CD4-positive, alpha-beta T cell (primary cell): ENCODE measurements at regions not wholly inside any gene's neighbourhood (a gene's known extent, or its start where the extent isn't known, plus 50 kb on each side); places are given as distances from the start of the nearest gene placed in this dataset.

Experiments
- ATAC-seq: fragments of 200-7000 bp; cut with Tn5 transposase; one replicate; pipeline ENCODE4 v1.10.0; 2022; ENCODE audit warnings: mild to moderate bottlenecking; ENCODE audit not compliant: poor library complexity
- CTCF ChIA-PET: fragments of 350-600 bp; sonication (Branson Sonifier 250); formaldehyde crosslinking; loops from one replicate; lab custom pipeline; 2021; ENCODE audit warnings: antibody characterized with exemption, inconsistent platforms; lab: Charles Lee
- POLR2A ChIA-PET: fragments of 350-600 bp; sonication (Branson Sonifier 250); formaldehyde crosslinking; loops from one replicate; lab custom pipeline; 2021; ENCODE audit warnings: antibody characterized with exemption, inconsistent platforms; lab: Charles Lee
- DNase-seq, 14 experiments: peaks; one replicate each; pipeline ENCODE4 v3.0.0-alpha.2; 2013 to 2020; ENCODE audit warnings: mixed read lengths in 2 of 14
- H3K27ac ChIP-seq, 2 donors: one replicate each; pipeline versions ENCODE4 v1.5.1 to v1.7.0; 2013; ENCODE audit warnings: low read length in 2 of 2, low read depth in 1 of 2, mild to moderate bottlenecking in 1 of 2
- H3K27me3 ChIP-seq, 2 experiments: 1 replicate in 1 of 2; 2 replicates in 1 of 2; pipeline versions ENCODE4 v1.6.1 to v1.7.0; 2013; ENCODE audit warnings: low read length in 2 of 2, control low read depth in 1 of 2, mild to moderate bottlenecking in 1 of 2, moderate library complexity in 1 of 2; ENCODE audit not compliant: insufficient read depth in 2 of 2, control insufficient read depth in 1 of 2
- H3K36me3 ChIP-seq: one replicate; pipeline ENCODE4 v1.6.1; 2013; ENCODE audit warnings: low read length, control low read depth; ENCODE audit not compliant: insufficient read depth
- H3K4me1 ChIP-seq: one replicate; pipeline ENCODE4 v1.6.1; 2013; ENCODE audit warnings: low read length, control low read depth; ENCODE audit not compliant: insufficient read depth
- H3K4me3 ChIP-seq: one replicate; pipeline ENCODE4 v1.5.1; 2013; ENCODE audit warnings: mild to moderate bottlenecking, low read length, moderate library complexity
- H3K9me3 ChIP-seq, 2 experiments: 1 replicate in 1 of 2; 2 replicates in 1 of 2; pipeline versions ENCODE4 v1.6.1 to v1.7.0; 2013; ENCODE audit warnings: low read length in 2 of 2, mild to moderate bottlenecking in 2 of 2, control low read depth in 1 of 2, moderate library complexity in 1 of 2; ENCODE audit not compliant: control insufficient read depth in 1 of 2, insufficient read depth in 1 of 2
- H3K27ac Mint-ChIP-seq: one replicate; pipeline ENCODE4 v1.8.0; 2020; ENCODE audit warnings: mixed read lengths
- H3K27me3 Mint-ChIP-seq: one replicate; pipeline ENCODE4 v1.8.0; 2021; ENCODE audit warnings: mixed read lengths
- H3K36me3 Mint-ChIP-seq: one replicate; pipeline ENCODE4 v1.8.0; 2021; ENCODE audit warnings: low read depth, mixed read lengths
- H3K4me1 Mint-ChIP-seq: one replicate; pipeline ENCODE4 v1.8.0; 2021; ENCODE audit warnings: low read depth, mixed read lengths
- H3K4me3 Mint-ChIP-seq: one replicate; pipeline ENCODE4 v1.8.0; 2020; ENCODE audit warnings: mild to moderate bottlenecking, mixed read lengths
- H3K9me3 Mint-ChIP-seq: one replicate; pipeline ENCODE4 v1.8.0; 2020; ENCODE audit warnings: mixed read lengths
- intact Hi-C, 2 experiments: fragments of 100-400 bp; cut with DNase I in 1 of 2; cut with micrococcal nuclease in 1 of 2; formaldehyde crosslinking; loops; one replicate each; pipeline versions ENCODE4 v1.15.1 to v1.9.0; 2023 to 2025; cut with DNase I, micrococcal nuclease
- TF ChIP-seq, protein P1 (sequence below): fragments of 200-600 bp; IDR thresholded peaks from one replicate; pipeline ENCODE4 v1.8.0; 2022; ENCODE audit warnings: antibody characterized with exemption, mild to moderate bottlenecking

DNA sequence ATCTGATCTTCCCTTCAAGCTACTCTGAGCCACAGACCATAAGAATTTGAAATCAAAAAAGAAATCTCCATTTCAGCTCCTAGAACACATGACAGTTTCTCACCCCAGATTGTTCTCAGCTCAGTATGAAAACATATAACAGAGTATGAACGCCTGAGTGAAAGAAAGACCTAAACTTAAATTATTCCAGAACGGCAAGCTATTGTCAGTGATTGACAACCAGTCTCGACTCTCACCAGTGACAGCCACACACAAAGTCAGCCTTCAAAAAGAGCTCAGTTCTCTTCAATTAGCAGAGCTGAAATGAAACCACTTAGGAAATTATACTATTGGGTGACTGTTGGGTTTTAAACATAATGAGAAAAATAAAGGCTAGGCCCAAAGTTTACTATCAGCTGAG is 312.8 kb downstream of the OMA1 start:
- Histone ChIP-seq H3K9me3 (no peaks in the 10 kb centered on the region), H3K27me3 (no peaks in the 10 kb centered on the region), H3K4me1 (no peaks in the 10 kb centered on the region), H3K36me3 (no peaks in the 10 kb centered on the region), H3K27ac (no peak overlapping the region), H3K4me3 (no peak overlapping the region)
- ChIA-PET POLR2A (no interaction called here), CTCF (no interaction called here)
- no peaks in the 10 kb centered on the region for H3K4me1 Mint-ChIP-seq
- ATAC-seq: no peak
- H3K27ac Mint-ChIP-seq: no peak overlapping the region
- intact Hi-C loops: no loop called here
- no peaks in the 10 kb centered on the region for H3K36me3 Mint-ChIP-seq
- TF ChIP-seq, protein P1, sequence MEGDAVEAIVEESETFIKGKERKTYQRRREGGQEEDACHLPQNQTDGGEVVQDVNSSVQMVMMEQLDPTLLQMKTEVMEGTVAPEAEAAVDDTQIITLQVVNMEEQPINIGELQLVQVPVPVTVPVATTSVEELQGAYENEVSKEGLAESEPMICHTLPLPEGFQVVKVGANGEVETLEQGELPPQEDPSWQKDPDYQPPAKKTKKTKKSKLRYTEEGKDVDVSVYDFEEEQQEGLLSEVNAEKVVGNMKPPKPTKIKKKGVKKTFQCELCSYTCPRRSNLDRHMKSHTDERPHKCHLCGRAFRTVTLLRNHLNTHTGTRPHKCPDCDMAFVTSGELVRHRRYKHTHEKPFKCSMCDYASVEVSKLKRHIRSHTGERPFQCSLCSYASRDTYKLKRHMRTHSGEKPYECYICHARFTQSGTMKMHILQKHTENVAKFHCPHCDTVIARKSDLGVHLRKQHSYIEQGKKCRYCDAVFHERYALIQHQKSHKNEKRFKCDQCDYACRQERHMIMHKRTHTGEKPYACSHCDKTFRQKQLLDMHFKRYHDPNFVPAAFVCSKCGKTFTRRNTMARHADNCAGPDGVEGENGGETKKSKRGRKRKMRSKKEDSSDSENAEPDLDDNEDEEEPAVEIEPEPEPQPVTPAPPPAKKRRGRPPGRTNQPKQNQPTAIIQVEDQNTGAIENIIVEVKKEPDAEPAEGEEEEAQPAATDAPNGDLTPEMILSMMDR: no peak
- no peak overlapping the region for H3K4me3 Mint-ChIP-seq
- DNase-seq: no peak
- no peaks in the 10 kb centered on the region for H3K9me3 Mint-ChIP-seq
- H3K27me3 Mint-ChIP-seq: peaks cover 5% of the 10 kb centered on the region

DNA sequence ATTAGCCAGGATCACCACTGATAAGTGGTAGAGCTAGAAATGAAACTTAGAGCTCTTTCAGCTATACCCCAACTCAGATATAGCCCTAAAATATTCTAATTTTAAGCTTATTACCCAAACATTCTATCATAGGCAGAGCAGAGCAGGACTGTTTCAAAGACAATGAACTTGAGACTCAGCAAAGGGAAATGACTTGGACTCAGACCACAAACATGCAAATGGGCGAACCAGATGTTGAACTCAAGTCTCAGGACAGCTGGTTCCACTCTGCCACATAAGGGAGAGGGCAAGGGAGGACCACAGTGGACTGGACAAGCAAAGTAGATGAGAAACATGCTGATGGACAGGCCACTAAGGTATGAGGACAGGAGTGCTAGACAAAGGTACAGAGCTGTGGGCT is 315.3 kb downstream of the OMA1 start:
- Histone ChIP-seq H3K9me3 (no peaks in the 10 kb centered on the region), H3K4me3 (no peak overlapping the region), H3K27ac (no peak overlapping the region), H3K4me1 (no peaks in the 10 kb centered on the region), H3K36me3 (no peaks in the 10 kb centered on the region), H3K27me3 (no peaks in the 10 kb centered on the region)
- ChIA-PET POLR2A (no interaction called here), CTCF (no interaction called here)
- Mint-ChIP-seq H3K36me3 (no peaks in the 10 kb centered on the region), H3K27me3 (no peaks in the 10 kb centered on the region), H3K27ac (no peak overlapping the region), H3K4me3 (no peak overlapping the region), H3K9me3 (no peaks in the 10 kb centered on the region), H3K4me1 (no peaks in the 10 kb centered on the region)
- no peak for DNase-seq
- no peak for ATAC-seq
- intact Hi-C loops: no loop called here
- TF ChIP-seq, protein P1: no peak

DNA sequence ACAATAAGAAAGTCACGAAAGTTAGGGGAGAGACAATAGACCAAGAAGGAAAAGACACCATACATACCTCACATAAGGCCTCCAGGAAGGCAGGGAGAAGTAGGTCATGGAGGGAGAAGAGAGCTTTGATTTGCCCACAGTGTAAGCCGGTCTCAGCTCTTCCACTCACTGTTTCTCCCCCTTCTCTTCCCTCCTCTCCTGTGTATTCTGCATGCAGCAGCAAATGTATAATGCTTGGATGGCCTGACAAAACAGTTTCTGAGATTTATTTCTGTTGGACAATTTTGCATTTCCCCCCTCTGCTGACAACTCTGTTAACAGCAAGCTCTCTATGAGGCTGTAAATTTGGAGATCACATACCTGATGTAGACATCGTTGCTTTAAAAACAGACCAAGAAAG is 318.9 kb downstream of the OMA1 start:
- H3K4me1 Mint-ChIP-seq: no peaks in the 10 kb centered on the region
- CTCF ChIA-PET: no interaction called here
- no peak overlapping the region for H3K4me3 Mint-ChIP-seq

More for the DNA sequence above, 318.9 kb downstream of the OMA1 start:
- no peak for ATAC-seq
- intact Hi-C loops: no loop called here
- no peak for DNase-seq
- Mint-ChIP-seq H3K9me3 (no peaks in the 10 kb centered on the region), H3K27me3 (peaks cover 3% of the 10 kb centered on the region), H3K36me3 (no peaks in the 10 kb centered on the region), H3K27ac (no peak overlapping the region)
- no peaks in the 10 kb centered on the region for H3K4me1 ChIP-seq
- H3K9me3 ChIP-seq: no peaks in the 10 kb centered on the region
- POLR2A ChIA-PET: no interaction called here
- H3K4me3 ChIP-seq: no peak overlapping the region
- no peaks in the 10 kb centered on the region for H3K36me3 ChIP-seq
- no peak overlapping the region for H3K27ac ChIP-seq
- TF ChIP-seq, protein P1: no peak
- H3K27me3 ChIP-seq: no peaks in the 10 kb centered on the region
